ENCODE measurements at regions not wholly inside any gene's neighbourhood (a gene's known extent, or its start where the extent isn't known, plus 50 kb on each side); places are given as distances from the start of the nearest gene placed in this dataset.
"Not testable (repeated sequence)": the region's sequence is repeated elsewhere in the genome, so short reads cannot be mapped to it uniquely, and the experiment has no call there.

- TF ChIP-seq POLR2A, CTCF (IDR thresholded peaks at IDR 0.05): not testable (repeated sequence)
These were observed 84.5 kb upstream of the PLGLB2 start for GRCh38 chr2:87663347-87663746.
